Fibroblast of lung (primary cell): ENCODE measurements at regions not wholly inside any gene's neighbourhood (a gene's known extent, or its start where the extent isn't known, plus 50 kb on each side); places are given as distances from the start of the nearest gene placed in this dataset.

Experiments used
- EZH2 ChIP-seq: IDR thresholded peaks from 2 replicates; pipeline ENCODE4 v1.5.1; 2012; ENCODE audit warnings: low read length, control low read depth, mild to moderate bottlenecking; ENCODE audit errors: missing control alignments
- TF ChIP-seq, protein P1 (sequence below), 2 donors: IDR thresholded peaks in 1 of 2; conservative IDR thresholded peaks in 1 of 2; 1 replicate in 1 of 2; 2 replicates in 1 of 2; pipeline ENCODE4 v1.5.1; 2011 to 2012; ENCODE audit warnings: low read length in 2 of 2, control low read depth in 1 of 2, inconsistent platforms in 1 of 2, low read depth in 1 of 2, mild to moderate bottlenecking in 1 of 2

DNA sequence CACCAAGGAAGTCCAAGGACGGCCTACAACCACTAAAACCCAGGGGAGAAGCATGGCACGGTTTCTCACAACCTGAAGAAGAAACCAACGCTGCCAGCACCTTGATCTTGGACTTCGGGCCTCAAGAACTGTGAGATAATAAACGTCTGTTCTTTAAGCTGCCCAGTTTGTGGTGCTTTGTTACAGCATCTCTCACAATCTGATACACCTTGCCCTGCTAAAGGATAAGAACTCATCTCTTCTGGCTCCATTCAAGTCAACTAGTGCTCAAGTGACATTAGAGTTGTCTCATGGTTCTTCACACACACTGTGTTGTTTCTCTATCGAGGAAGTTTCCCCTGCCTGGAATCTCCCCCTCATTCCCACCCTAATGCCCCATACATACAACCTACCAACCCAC lies 314.4 kb upstream of the RUNX1 start:
- TF ChIP-seq, protein P1, sequence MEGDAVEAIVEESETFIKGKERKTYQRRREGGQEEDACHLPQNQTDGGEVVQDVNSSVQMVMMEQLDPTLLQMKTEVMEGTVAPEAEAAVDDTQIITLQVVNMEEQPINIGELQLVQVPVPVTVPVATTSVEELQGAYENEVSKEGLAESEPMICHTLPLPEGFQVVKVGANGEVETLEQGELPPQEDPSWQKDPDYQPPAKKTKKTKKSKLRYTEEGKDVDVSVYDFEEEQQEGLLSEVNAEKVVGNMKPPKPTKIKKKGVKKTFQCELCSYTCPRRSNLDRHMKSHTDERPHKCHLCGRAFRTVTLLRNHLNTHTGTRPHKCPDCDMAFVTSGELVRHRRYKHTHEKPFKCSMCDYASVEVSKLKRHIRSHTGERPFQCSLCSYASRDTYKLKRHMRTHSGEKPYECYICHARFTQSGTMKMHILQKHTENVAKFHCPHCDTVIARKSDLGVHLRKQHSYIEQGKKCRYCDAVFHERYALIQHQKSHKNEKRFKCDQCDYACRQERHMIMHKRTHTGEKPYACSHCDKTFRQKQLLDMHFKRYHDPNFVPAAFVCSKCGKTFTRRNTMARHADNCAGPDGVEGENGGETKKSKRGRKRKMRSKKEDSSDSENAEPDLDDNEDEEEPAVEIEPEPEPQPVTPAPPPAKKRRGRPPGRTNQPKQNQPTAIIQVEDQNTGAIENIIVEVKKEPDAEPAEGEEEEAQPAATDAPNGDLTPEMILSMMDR (conservative IDR thresholded peaks at IDR 0.05 in 1 of 2, IDR thresholded peaks at IDR 0.05 in 1 of 2; ENCODE audit: low read depth in 1 of 2, low read length in 2 of 2): no peak
- no peak for TF ChIP-seq EZH2
